PC-3 (cell line): ENCODE measurements at regions not wholly inside any gene's neighbourhood (a gene's known extent, or its start where the extent isn't known, plus 50 kb on each side); places are given as distances from the start of the nearest gene placed in this dataset.

Source experiments
- ATAC-seq: fragments of 200-7000 bp; cut with Tn5 transposase; 2 replicates; pipeline ENCODE4 v1.9.1; 2020; ENCODE audit warnings: mild to moderate bottlenecking, moderate library complexity
- BruUV-seq: library from RNA; stranded (reverse); fragments of 400-500 nt; replicated peaks from 2 replicates; lab custom pipeline; 2021; lab: Mats Ljungman, UMichigan
- CTCF ChIA-PET: fragments of 300-600 bp; sonication (Branson Sonifier 250); formaldehyde crosslinking; loops from one replicate; lab custom pipeline; 2022; ENCODE audit warnings: antibody characterized with exemption; lab: Charles Lee
- POLR2A ChIA-PET: fragments of 300-600 bp; sonication (Branson Sonifier 250); formaldehyde crosslinking; loops from one replicate; lab custom pipeline; 2022; ENCODE audit warnings: antibody characterized with exemption; ENCODE audit not compliant: unreplicated experiment; lab: Charles Lee
- DNase-seq: peaks from one replicate; pipeline ENCODE4 v3.0.0-alpha.2; 2015
- H2AFZ ChIP-seq: fragments of 300-600 bp; sonication (generic); 2 replicates; pipeline ENCODE4 v1.6.0; 2016; ENCODE audit warnings: antibody characterized with exemption, low read length
- H3F3A ChIP-seq: fragments of 300-600 bp; sonication (generic); one replicate; pipeline ENCODE4 v1.6.0; 2017; ENCODE audit warnings: antibody characterized with exemption, low read length, control low read depth, mild to moderate bottlenecking; ENCODE audit not compliant: unreplicated experiment
- H3K27ac ChIP-seq: fragments of 300-600 bp; sonication (generic); 2 replicates; pipeline ENCODE4 v1.5.1; 2016; ENCODE audit warnings: mild to moderate bottlenecking, low read length
- H3K27me3 ChIP-seq: fragments of 300-600 bp; sonication (generic); 2 replicates; pipeline ENCODE4 v1.6.1; 2016; ENCODE audit warnings: low read length, mixed read lengths
- H3K36me3 ChIP-seq: fragments of 300-600 bp; sonication (generic); 2 replicates; pipeline ENCODE4 v1.6.1; 2016; ENCODE audit warnings: low read depth, mixed run types, low read length, mixed read lengths
- H3K4me1 ChIP-seq: fragments of 300-600 bp; sonication (generic); 2 replicates; pipeline ENCODE4 v1.5.1; 2016; ENCODE audit warnings: low read length; ENCODE audit not compliant: insufficient read depth
- H3K4me2 ChIP-seq: fragments of 300-600 bp; sonication (generic); 2 replicates; pipeline ENCODE4 v1.6.0; 2016; ENCODE audit warnings: low read length
- H3K4me3 ChIP-seq: fragments of 300-600 bp; sonication (generic); 2 replicates; pipeline ENCODE4 v1.5.1; 2016; ENCODE audit warnings: mild to moderate bottlenecking, low read length, mixed read lengths
- H3K79me2 ChIP-seq: fragments of 300-600 bp; sonication (generic); 2 replicates; pipeline ENCODE4 v1.6.1; 2017; ENCODE audit warnings: low read length, mixed read lengths
- H3K9ac ChIP-seq: fragments of 300-600 bp; sonication (generic); 2 replicates; pipeline ENCODE4 v1.6.0; 2016; ENCODE audit warnings: mild to moderate bottlenecking, low read length
- H3K9me2 ChIP-seq: fragments of 300-600 bp; sonication (generic); replicated peaks from 2 replicates; pipeline ENCODE4 v1.6.1; 2016; ENCODE audit warnings: mixed run types, low read length, mixed read lengths
- H3K9me3 ChIP-seq: fragments of 300-600 bp; sonication (generic); 2 replicates; pipeline ENCODE4 v1.6.1; 2016; ENCODE audit warnings: low read length, mixed read lengths
- H4K20me1 ChIP-seq: fragments of 300-600 bp; sonication (generic); 2 replicates; pipeline ENCODE4 v1.6.1; 2016; ENCODE audit warnings: low read length, mixed read lengths
- CTCF ChIP-seq: fragments of 300-600 bp; sonication (generic); conservative IDR thresholded peaks from 2 replicates; pipeline ENCODE4 v1.5.1; 2017; ENCODE audit warnings: antibody characterized with exemption, low read depth, mild to moderate bottlenecking, low read length
- EZH2 ChIP-seq: fragments of 300-600 bp; sonication (generic); IDR thresholded peaks from one replicate; pipeline ENCODE4 v1.6.1; 2017; ENCODE audit warnings: antibody characterized with exemption, mild to moderate bottlenecking, low read length; ENCODE audit not compliant: unreplicated experiment
- EZH2phosphoT487 ChIP-seq: fragments of 300-600 bp; sonication (generic); IDR thresholded peaks from 2 replicates; pipeline ENCODE4 v1.6.1; 2018; ENCODE audit warnings: mild to moderate bottlenecking, antibody characterized with exemption, low read length, borderline replicate concordance
- intact Hi-C: fragments of 100-400 bp; cut with micrococcal nuclease; formaldehyde crosslinking; loops from 2 replicates; pipeline ENCODE4 v1.9.0; 2023

GRCh38 chr12:4137441-4137840 is 136.1 kb upstream of the CCND2 start:
- BruUV-seq = no TSS peak
- Histone ChIP-seq H3F3A (no peaks in the 10 kb centered on the region), H3K36me3 (no peaks in the 10 kb centered on the region), H2AFZ (no peak overlapping the region), H4K20me1 (no peaks in the 10 kb centered on the region), H3K9me3 (no peaks in the 10 kb centered on the region), H3K9ac (no peak overlapping the region), H3K9me2 (no peaks in the 10 kb centered on the region), H3K27me3 (peaks cover 5% of the 10 kb centered on the region; the same call in 1 of the 2 replicates), H3K4me2 (no peak overlapping the region), H3K79me2 (no peaks in the 10 kb centered on the region), H3K4me1 (no peaks in the 10 kb centered on the region), H3K27ac (no peak overlapping the region), H3K4me3 (no peak overlapping the region)
- DNase-seq (no peak), ATAC-seq (no peak)
- CTCF ChIA-PET = no interaction called here
- POLR2A ChIA-PET = no interaction called here
- intact Hi-C loops = no loop called here
- TF ChIP-seq EZH2 (no peak), EZH2phosphoT487 (no peak), CTCF (no peak)

- POLR2A ChIA-PET = no interaction called here
- no peaks in the 10 kb centered on the region for H3K9me2 ChIP-seq
- H2AFZ ChIP-seq = no peak overlapping the region
- H3F3A ChIP-seq = no peaks in the 10 kb centered on the region
- intact Hi-C loops = no loop called here
- no TSS peak for BruUV-seq
- H3K4me2 ChIP-seq = no peak overlapping the region
- H3K4me1 ChIP-seq = no peaks in the 10 kb centered on the region
- TF ChIP-seq EZH2 (no peak), EZH2phosphoT487 (no peak), CTCF (no peak)
- no peak for ATAC-seq
- no peaks in the 10 kb centered on the region for H3K9me3 ChIP-seq
- H3K27ac ChIP-seq = no peak overlapping the region
- CTCF ChIA-PET = no interaction called here
- no peaks in the 10 kb centered on the region for H4K20me1 ChIP-seq
- no peak overlapping the region for H3K4me3 ChIP-seq
- no peak for DNase-seq
- no peak overlapping the region for H3K9ac ChIP-seq
- no peaks in the 10 kb centered on the region for H3K36me3 ChIP-seq
- H3K27me3 ChIP-seq = peaks cover 8% of the 10 kb centered on the region; the same call in 1 of the 2 replicates
- no peaks in the 10 kb centered on the region for H3K79me2 ChIP-seq
Observed at GRCh38 chr12:4137015-4137414, 136.5 kb upstream of the CCND2 start.

GRCh38 chr12:4135919-4136605 is 137.5 kb upstream of the CCND2 start:
- no TSS peak for BruUV-seq
- Histone ChIP-seq H4K20me1 (no peaks in the 10 kb centered on the region), H3K9ac (no peak overlapping the region), H3K4me3 (no peak overlapping the region), H3K27ac (no peak overlapping the region), H3K4me1 (no peaks in the 10 kb centered on the region), H3K4me2 (no peak overlapping the region), H2AFZ (no peak overlapping the region), H3K9me2 (no peaks in the 10 kb centered on the region), H3K79me2 (no peaks in the 10 kb centered on the region), H3F3A (no peaks in the 10 kb centered on the region), H3K27me3 (peaks cover 15% of the 10 kb centered on the region), H3K9me3 (no peaks in the 10 kb centered on the region), H3K36me3 (no peaks in the 10 kb centered on the region)
- TF ChIP-seq EZH2phosphoT487 (no peak), CTCF (no peak), EZH2 (no peak)
- DNase-seq (no peak), ATAC-seq (no peak)
- POLR2A ChIA-PET = no interaction called here
- intact Hi-C loops = no loop called here
- CTCF ChIA-PET = no interaction called here
